ENCODE measurements at regions not wholly inside any gene's neighbourhood (a gene's known extent, or its start where the extent isn't known, plus 50 kb on each side); places are given as distances from the start of the nearest gene placed in this dataset.

- Histone ChIP-seq H3K27ac (ENCODE audit: poor library complexity, severe bottlenecking) (no peak overlapping the region), H3K4me1 (ENCODE audit: insufficient read depth, poor library complexity, severe bottlenecking) (no peaks in the 10 kb centered on the region), H3K9me3 (ENCODE audit: severe bottlenecking) (no peaks in the 10 kb centered on the region), H3K36me3 (ENCODE audit: low read depth) (no peaks in the 10 kb centered on the region), H3K4me3 (ENCODE audit: severe bottlenecking) (no peak overlapping the region), H3K27me3 (ENCODE audit: insufficient read depth, poor library complexity, severe bottlenecking) (no peaks in the 10 kb centered on the region)
- TF ChIP-seq, protein P1, sequence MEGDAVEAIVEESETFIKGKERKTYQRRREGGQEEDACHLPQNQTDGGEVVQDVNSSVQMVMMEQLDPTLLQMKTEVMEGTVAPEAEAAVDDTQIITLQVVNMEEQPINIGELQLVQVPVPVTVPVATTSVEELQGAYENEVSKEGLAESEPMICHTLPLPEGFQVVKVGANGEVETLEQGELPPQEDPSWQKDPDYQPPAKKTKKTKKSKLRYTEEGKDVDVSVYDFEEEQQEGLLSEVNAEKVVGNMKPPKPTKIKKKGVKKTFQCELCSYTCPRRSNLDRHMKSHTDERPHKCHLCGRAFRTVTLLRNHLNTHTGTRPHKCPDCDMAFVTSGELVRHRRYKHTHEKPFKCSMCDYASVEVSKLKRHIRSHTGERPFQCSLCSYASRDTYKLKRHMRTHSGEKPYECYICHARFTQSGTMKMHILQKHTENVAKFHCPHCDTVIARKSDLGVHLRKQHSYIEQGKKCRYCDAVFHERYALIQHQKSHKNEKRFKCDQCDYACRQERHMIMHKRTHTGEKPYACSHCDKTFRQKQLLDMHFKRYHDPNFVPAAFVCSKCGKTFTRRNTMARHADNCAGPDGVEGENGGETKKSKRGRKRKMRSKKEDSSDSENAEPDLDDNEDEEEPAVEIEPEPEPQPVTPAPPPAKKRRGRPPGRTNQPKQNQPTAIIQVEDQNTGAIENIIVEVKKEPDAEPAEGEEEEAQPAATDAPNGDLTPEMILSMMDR (IDR thresholded peaks at IDR 0.05; ENCODE audit: poor library complexity, severe bottlenecking) = no peak
- DNase-seq (ENCODE audit: low spot score) (no peak), ATAC-seq (ENCODE audit: low read depth) (no peak)
Observed at GRCh38 chr3:106290304-106290997, 421.6 kb upstream of the CBLB start.

DNA sequence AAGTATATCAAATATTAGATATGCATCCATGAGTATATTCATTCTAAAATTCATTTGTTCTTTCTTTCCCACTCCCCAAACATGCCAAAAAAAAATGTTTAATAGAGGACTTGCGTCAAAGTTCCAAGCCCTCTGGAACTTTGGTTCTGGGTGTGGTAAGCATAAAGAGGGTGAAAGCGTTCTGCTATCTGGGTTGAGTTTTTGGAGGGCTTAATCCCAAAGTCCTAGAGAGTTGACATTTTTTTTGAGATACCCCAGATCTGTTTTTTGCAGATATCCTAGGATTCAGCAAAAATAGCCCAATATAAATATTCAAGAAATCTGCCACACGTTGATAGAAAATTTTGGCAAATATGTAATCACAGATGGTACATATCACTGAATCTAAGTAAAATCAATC is 424.3 kb upstream of the CBLB start:
- Histone ChIP-seq H3K4me3 (ENCODE audit: severe bottlenecking) (no peak overlapping the region), H3K4me1 (ENCODE audit: insufficient read depth, poor library complexity, severe bottlenecking) (no peaks in the 10 kb centered on the region), H3K27ac (ENCODE audit: poor library complexity, severe bottlenecking) (no peak overlapping the region), H3K36me3 (ENCODE audit: low read depth) (no peaks in the 10 kb centered on the region), H3K9me3 (ENCODE audit: severe bottlenecking) (no peaks in the 10 kb centered on the region), H3K27me3 (ENCODE audit: insufficient read depth, poor library complexity, severe bottlenecking) (no peaks in the 10 kb centered on the region)
- no peak for DNase-seq (ENCODE audit: low spot score)
- TF ChIP-seq, protein P1 (IDR thresholded peaks at IDR 0.05; ENCODE audit: poor library complexity, severe bottlenecking) = no peak
- no peak for ATAC-seq (ENCODE audit: low read depth)

GRCh38 chr3:106294121-106294520 is 425.3 kb upstream of the CBLB start:
- Histone ChIP-seq H3K4me3 (ENCODE audit: severe bottlenecking) (no peak overlapping the region), H3K36me3 (ENCODE audit: low read depth) (no peaks in the 10 kb centered on the region), H3K9me3 (ENCODE audit: severe bottlenecking) (no peaks in the 10 kb centered on the region), H3K27ac (ENCODE audit: poor library complexity, severe bottlenecking) (no peak overlapping the region), H3K4me1 (ENCODE audit: insufficient read depth, poor library complexity, severe bottlenecking) (no peaks in the 10 kb centered on the region), H3K27me3 (ENCODE audit: insufficient read depth, poor library complexity, severe bottlenecking) (no peaks in the 10 kb centered on the region)
- ATAC-seq (ENCODE audit: low read depth) (no peak), DNase-seq (ENCODE audit: low spot score) (no peak)
- TF ChIP-seq, protein P1 (IDR thresholded peaks at IDR 0.05; ENCODE audit: poor library complexity, severe bottlenecking) = no peak

- TF ChIP-seq, protein P1 (IDR thresholded peaks at IDR 0.05; ENCODE audit: poor library complexity, severe bottlenecking) = no peak
- Histone ChIP-seq H3K36me3 (ENCODE audit: low read depth) (no peaks in the 10 kb centered on the region), H3K9me3 (ENCODE audit: severe bottlenecking) (no peaks in the 10 kb centered on the region), H3K4me3 (ENCODE audit: severe bottlenecking) (no peak overlapping the region), H3K27ac (ENCODE audit: poor library complexity, severe bottlenecking) (no peak overlapping the region), H3K4me1 (ENCODE audit: insufficient read depth, poor library complexity, severe bottlenecking) (no peaks in the 10 kb centered on the region), H3K27me3 (ENCODE audit: insufficient read depth, poor library complexity, severe bottlenecking) (no peaks in the 10 kb centered on the region)
- no peak for DNase-seq (ENCODE audit: low spot score)
- no peak for ATAC-seq (ENCODE audit: low read depth)
Observed at GRCh38 chr3:106296062-106296461, 427.2 kb upstream of the CBLB start.

DNA sequence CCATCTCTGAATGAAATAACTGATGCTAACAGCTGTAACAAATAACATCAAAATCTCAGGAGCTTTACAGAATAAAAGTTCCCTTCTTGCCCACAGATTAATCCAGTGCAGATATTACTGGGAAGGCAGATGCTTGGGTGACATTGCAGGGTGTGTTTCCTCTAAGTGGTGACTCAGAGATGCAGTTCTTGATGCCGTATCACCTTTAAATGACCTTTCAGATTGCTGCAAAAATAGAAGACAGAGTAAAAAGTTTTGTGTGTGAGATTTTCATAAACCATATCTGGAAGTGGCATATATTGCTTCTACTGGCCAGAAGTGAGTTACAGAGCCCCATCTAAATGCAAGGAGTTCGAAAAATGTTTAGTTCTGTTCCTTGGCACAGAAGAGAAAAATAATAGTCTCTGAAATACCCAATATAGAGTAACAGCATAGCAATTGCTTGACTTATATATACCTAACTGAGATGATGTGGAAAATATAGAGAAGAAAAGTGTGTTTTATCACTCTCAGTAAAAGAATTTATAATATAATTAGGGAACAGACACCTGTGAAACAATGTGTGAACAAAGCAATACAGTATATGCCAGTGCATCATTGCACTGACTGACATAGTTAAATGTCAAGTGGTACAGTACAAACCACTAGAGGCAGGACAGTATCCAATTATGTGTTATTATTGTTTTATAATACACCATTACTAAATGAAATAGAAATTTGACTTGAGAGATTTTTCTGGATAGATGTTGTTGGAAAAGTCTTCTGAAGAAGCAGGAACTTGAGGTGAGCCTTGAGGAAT is 430.7 kb upstream of the CBLB start:
- Histone ChIP-seq H3K4me3 (ENCODE audit: severe bottlenecking) (no peak overlapping the region), H3K27ac (ENCODE audit: poor library complexity, severe bottlenecking) (no peak overlapping the region), H3K9me3 (ENCODE audit: severe bottlenecking) (no peaks in the 10 kb centered on the region), H3K36me3 (ENCODE audit: low read depth) (no peaks in the 10 kb centered on the region), H3K4me1 (ENCODE audit: insufficient read depth, poor library complexity, severe bottlenecking) (no peaks in the 10 kb centered on the region), H3K27me3 (ENCODE audit: insufficient read depth, poor library complexity, severe bottlenecking) (no peaks in the 10 kb centered on the region)
- DNase-seq (ENCODE audit: low spot score) (no peak), ATAC-seq (ENCODE audit: low read depth) (no peak)
- TF ChIP-seq, protein P1 (IDR thresholded peaks at IDR 0.05; ENCODE audit: poor library complexity, severe bottlenecking) = no peak
